HUES6 (cell line): ENCODE measurements at regions not wholly inside any gene's neighbourhood (a gene's known extent, or its start where the extent isn't known, plus 50 kb on each side); places are given as distances from the start of the nearest gene placed in this dataset.

Experiments
- H3K27ac ChIP-seq: 2 replicates; pipeline ENCODE4 v1.7.0; 2013; ENCODE audit warnings: low read depth, mild to moderate bottlenecking, low read length, inconsistent platforms
- H3K27me3 ChIP-seq: 2 replicates; pipeline ENCODE4 v1.6.1; 2013; ENCODE audit warnings: low read length; ENCODE audit not compliant: control insufficient read depth, insufficient read depth
- H3K36me3 ChIP-seq: 2 replicates; pipeline ENCODE4 v1.6.1; 2013; ENCODE audit warnings: low read length; ENCODE audit not compliant: control insufficient read depth, insufficient read depth
- H3K4me1 ChIP-seq: 2 replicates; pipeline ENCODE4 v1.6.1; 2013; ENCODE audit warnings: low read length; ENCODE audit not compliant: control insufficient read depth, insufficient read depth
- H3K4me3 ChIP-seq: 2 replicates; pipeline ENCODE4 v1.5.1; 2013; ENCODE audit warnings: low read depth, low read length
- H3K9ac ChIP-seq: one replicate; pipeline ENCODE4 v1.6.1; 2013; ENCODE audit warnings: mild to moderate bottlenecking, low read length
- H3K9me3 ChIP-seq: 2 replicates; pipeline ENCODE4 v1.6.1; 2013; ENCODE audit warnings: low read depth, low read length; ENCODE audit not compliant: control insufficient read depth, insufficient read depth

DNA sequence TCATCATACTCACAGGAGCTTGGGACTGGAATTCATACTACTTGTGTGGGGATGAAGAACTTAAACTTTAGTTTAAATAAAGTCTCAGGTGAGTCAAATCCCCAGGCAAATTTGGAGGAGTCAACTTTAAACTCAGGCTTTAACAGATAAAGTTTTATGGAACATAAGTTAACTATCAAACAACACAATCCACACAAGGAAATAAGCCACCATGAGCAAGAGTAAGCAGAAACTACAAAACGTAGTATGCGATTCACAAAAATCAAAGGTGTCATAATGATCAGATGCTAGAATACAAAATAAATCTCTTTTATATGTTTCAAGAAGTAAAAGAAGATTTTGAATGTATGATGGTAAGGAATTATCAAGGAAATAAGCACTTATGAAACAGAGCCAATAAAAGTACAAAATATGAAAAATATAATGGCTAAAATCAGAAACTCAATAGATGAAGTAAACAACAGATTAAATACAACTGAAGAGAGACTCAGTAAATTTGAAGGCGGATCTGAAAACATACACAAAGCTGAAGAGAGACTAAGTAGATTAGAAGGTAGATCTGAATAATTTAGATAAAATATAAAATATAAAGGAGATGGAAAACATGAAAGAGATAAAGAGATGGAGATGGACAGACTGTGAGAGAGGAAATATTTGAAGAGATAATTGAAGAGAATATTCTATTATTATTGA, 97.5 kb upstream of the TWIST2 start:
- no peak overlapping the region for H3K9ac ChIP-seq
- no peak overlapping the region for H3K4me3 ChIP-seq
- no peaks in the 10 kb centered on the region for H3K9me3 ChIP-seq
- no peaks in the 10 kb centered on the region for H3K4me1 ChIP-seq
- H3K27ac ChIP-seq, result no peak overlapping the region
- no peaks in the 10 kb centered on the region for H3K36me3 ChIP-seq
- H3K27me3 ChIP-seq, result peaks cover 5% of the 10 kb centered on the region; the same call in 1 of the 2 replicates

DNA sequence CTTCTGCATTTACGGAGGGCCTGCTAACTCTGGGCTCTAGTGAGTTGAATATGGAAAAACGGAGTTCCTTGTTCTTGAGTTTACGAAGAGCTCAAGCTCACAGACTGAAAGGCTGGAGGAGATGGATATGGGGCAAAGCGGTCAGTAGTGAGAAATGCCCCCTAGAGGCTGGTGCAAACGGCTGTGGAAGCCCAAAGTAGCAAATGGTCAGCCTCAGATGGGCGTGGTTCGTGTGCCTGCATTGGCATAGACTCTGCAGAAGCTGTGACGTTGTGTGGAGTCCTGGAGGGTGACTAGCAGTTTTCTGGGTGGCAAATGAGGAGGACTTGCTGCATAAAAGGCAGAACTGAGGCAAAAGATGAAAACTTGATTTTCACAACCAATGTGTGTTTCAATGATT, 93.6 kb upstream of the TWIST2 start:
- H3K9ac ChIP-seq, result no peak overlapping the region
- no peak overlapping the region for H3K27ac ChIP-seq
- no peak overlapping the region for H3K4me3 ChIP-seq
- H3K27me3 ChIP-seq, result peaks cover 3% of the 10 kb centered on the region; the same call in 1 of the 2 replicates
- H3K9me3 ChIP-seq, result no peaks in the 10 kb centered on the region
- no peaks in the 10 kb centered on the region for H3K4me1 ChIP-seq
- no peaks in the 10 kb centered on the region for H3K36me3 ChIP-seq

DNA sequence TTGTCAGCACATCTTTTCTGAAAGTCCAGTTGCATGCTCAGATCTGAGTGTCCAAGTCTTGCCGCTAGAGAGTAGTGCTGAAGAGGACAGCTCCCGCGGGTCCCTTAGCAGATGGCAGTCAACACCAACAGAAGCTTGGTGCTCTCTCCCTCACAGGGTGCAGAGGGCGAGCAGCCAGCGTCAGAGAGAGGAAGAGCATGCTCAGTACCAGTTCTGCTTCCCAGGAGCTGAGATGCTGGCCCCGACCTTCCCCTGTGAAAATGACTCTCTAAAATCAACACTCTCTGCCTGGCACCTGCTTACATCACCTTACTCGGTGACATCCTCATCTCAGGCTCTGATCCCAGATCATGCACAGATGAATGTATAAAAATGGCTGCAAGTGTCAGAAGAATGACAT, 86.0 kb upstream of the TWIST2 start:
- Histone ChIP-seq H3K4me3 (no peak overlapping the region), H3K36me3 (no peaks in the 10 kb centered on the region), H3K27ac (no peak overlapping the region), H3K27me3 (peaks cover 25% of the 10 kb centered on the region; the same call in 1 of the 2 replicates), H3K4me1 (no peaks in the 10 kb centered on the region), H3K9me3 (no peaks in the 10 kb centered on the region), H3K9ac (no peak overlapping the region)

DNA sequence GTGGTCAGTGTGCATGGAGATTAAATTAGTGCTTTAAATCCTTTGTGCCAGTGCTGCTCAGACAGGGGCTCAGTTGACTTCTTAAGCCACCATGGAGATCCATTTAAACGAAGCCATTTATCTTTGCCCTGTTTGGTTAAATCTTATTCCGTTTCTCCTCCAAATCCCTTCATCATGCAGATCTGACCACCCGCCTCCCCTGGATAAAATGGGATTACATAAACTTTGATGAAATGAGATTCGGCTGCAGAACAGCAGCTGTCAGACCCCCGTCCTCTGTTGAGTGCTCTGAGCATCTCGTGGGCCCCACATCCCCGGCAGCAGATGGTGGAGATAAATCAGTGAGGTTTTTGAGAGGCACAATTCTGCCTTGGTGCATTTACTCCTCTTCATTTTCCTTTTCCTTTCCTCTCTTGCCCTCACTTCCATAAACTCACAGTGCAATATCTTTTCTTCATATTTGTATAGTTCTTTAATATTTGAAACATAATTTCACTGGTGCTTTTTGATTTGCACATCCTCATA, 84.4 kb upstream of the TWIST2 start:
- Histone ChIP-seq H3K9ac (no peak overlapping the region), H3K36me3 (no peaks in the 10 kb centered on the region), H3K4me3 (no peak overlapping the region), H3K27ac (no peak overlapping the region), H3K27me3 (peaks cover 41% of the 10 kb centered on the region), H3K4me1 (no peaks in the 10 kb centered on the region), H3K9me3 (no peaks in the 10 kb centered on the region)

DNA sequence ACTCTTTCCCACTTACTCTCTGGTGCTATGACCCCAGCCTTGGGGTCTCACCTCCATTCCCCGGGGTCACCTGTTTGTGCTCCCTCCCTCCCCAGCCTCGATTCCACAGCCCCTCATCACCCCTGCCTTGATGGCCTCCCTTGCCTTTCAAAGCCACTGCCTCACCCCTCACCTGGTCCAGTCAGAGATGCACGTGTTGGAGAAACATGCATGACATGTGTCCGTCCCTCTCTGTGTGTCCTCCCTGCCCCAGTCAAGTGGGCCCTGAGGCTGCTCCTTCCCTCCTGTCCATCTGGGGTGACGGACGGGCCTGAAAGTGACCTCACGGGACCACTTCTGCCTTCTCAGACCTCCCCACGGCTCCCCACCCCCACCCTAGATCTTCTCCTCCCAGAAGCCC, 82.3 kb upstream of the TWIST2 start:
- Histone ChIP-seq H3K36me3 (no peaks in the 10 kb centered on the region), H3K4me3 (no peak overlapping the region), H3K4me1 (no peaks in the 10 kb centered on the region), H3K9me3 (no peaks in the 10 kb centered on the region), H3K27me3 (peaks cover 49% of the 10 kb centered on the region), H3K27ac (no peak overlapping the region), H3K9ac (no peak overlapping the region)

DNA sequence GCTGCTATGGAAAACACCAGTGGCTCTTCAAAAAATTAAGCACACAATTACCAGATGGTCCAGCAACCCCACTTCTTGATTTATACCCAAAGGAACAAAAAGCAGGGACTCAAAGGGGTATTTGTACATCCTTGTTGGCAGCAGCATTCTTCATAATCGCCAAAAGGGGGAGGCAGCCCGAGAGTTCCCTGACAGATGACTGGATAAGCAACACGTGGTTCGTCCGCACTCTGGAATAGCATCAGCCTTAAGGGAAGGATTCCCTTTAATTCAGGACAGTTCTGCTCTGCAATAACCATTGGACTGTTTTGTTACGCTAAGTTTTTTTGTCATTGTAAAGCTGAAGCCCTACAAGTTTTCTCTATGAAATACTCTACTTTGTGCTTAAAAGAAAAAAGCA, 76.7 kb upstream of the TWIST2 start:
- Histone ChIP-seq H3K27ac (no peak overlapping the region), H3K27me3 (peaks cover 50% of the 10 kb centered on the region), H3K9me3 (no peaks in the 10 kb centered on the region), H3K9ac (no peak overlapping the region), H3K4me3 (no peak overlapping the region), H3K4me1 (no peaks in the 10 kb centered on the region), H3K36me3 (no peaks in the 10 kb centered on the region)

DNA sequence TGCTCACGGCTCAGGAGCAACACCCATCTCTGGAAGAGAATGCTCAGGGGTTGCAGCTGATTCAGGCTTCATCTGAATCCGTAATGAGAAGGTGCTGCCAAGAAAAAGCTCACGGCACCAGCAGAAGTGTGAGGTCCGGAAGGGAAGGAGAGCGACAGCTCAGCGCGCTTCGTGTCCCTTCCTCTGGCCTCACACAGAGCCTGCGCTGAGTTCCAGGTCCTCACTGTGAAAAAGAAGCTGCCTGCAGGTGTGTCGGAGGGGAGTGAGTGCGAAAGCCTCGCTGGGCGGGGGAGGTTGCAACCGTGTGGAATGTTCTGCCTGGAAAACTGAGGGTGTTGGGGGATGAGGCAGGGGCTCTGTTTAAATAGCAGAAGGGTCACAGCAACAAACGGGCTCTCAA, 76.2 kb upstream of the TWIST2 start:
- Histone ChIP-seq H3K27me3 (peaks cover 46% of the 10 kb centered on the region), H3K9me3 (no peaks in the 10 kb centered on the region), H3K36me3 (no peaks in the 10 kb centered on the region), H3K27ac (no peak overlapping the region), H3K4me3 (no peak overlapping the region), H3K9ac (no peak overlapping the region), H3K4me1 (no peaks in the 10 kb centered on the region)

DNA sequence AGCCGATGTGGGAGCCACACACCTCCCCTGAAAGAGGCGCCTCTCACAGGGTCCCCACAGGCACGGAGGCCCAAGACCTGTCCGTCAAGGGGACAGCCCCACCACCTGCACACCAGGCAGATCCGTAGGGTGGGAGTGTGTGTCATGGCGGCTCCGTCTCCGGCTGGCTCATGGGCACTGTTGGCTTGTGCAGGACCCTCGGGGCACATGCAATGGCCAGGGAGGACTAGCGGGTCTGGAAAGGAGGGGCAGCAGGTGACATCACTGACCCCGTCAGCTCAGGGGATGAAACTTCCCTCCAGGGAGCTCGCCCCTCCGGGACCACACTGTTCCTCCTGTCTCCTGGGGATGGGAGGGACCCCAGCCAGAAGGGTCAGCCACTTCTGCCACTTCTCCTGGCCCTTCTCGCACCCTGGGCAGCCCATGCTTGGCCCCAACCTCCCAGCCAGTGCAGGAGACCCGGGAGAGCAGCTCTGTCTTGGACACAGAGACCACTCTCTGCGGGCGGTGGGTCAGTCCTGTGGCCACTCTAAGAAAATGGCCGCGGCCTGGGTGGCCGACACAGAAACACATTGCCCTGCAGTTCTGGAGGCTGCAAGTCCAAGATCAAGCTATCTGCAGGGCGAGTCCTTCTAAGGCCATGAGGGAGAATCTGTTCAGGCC, 75.1 kb upstream of the TWIST2 start:
- H3K27me3 ChIP-seq, result peaks cover 34% of the 10 kb centered on the region
- H3K9ac ChIP-seq, result no peak overlapping the region
- H3K4me3 ChIP-seq, result no peak overlapping the region
- H3K36me3 ChIP-seq, result no peaks in the 10 kb centered on the region
- H3K27ac ChIP-seq, result no peak overlapping the region
- no peaks in the 10 kb centered on the region for H3K4me1 ChIP-seq
- no peaks in the 10 kb centered on the region for H3K9me3 ChIP-seq

DNA sequence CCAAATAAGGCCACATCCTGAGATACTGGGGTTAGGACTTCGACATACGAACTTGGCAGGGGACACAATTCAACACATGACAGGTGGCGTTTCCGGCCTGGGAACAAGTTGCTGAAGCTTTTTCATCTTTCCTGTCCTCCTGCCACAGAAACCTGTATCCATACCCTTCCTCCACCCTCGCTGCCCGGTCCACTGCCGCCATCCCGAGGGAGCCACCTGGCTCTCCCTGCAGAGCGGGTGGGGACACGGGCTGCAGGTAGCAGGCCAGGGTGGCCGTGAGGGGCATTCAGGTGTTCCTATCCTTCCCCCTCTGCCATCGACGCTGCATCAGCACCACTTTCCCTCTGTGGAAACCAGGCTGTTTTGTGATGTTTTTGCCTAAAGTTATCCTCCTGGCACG, 74.4 kb upstream of the TWIST2 start:
- Histone ChIP-seq H3K4me1 (no peaks in the 10 kb centered on the region), H3K9me3 (no peaks in the 10 kb centered on the region), H3K36me3 (no peaks in the 10 kb centered on the region), H3K27me3 (peaks cover 28% of the 10 kb centered on the region), H3K4me3 (no peak overlapping the region), H3K27ac (no peak overlapping the region), H3K9ac (no peak overlapping the region)

DNA sequence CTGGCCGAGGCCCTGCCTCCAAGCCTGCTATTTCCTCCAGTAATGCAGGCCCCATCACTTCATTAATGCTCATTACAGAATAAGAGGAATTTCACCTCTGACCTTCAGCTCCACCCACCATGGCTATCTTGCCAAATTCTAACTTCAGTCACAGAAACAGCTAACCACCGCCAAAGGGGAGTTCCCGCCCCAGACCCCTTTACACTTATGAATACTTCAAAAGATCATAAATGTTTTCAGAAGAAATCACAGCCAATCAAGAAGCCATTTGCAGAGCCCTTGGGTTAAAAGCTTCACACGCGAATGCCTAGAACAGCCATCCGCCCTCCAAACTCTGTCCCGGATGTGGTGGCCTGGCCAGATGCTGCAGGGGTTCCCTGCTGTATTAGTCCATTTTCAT, 73.8 kb upstream of the TWIST2 start:
- Histone ChIP-seq H3K4me1 (no peaks in the 10 kb centered on the region), H3K27ac (no peak overlapping the region), H3K9me3 (no peaks in the 10 kb centered on the region), H3K9ac (no peak overlapping the region), H3K36me3 (no peaks in the 10 kb centered on the region), H3K4me3 (no peak overlapping the region), H3K27me3 (peaks cover 22% of the 10 kb centered on the region)

DNA sequence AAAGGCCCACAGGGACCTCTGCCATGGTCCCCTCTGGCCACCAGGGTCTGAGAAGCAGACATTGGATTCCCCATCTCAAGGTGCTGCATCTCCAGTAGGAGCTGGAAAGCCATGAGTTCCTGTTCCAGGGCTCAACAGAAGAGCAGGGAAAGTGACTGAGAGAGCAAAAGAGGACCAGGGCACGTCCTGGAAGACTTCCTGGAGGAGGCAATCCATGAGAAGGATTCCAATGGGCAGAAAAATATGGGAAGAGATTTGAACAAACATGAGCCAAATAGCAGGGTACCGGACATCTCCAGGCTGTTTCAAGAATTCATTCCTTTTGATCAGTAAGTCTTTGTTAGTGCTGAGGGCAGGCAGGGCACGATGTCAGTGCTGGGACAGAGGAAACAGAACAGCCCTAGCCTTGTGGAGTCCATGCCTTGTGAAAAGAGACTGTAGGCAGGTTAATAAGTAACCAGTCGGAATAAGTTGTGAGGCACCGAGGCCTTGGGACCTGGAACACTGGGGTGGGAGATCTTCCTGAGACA, 72.8 kb upstream of the TWIST2 start:
- Histone ChIP-seq H3K36me3 (no peaks in the 10 kb centered on the region), H3K27me3 (peaks cover 22% of the 10 kb centered on the region), H3K27ac (no peak overlapping the region), H3K9me3 (no peaks in the 10 kb centered on the region), H3K9ac (no peak overlapping the region), H3K4me1 (no peaks in the 10 kb centered on the region), H3K4me3 (no peak overlapping the region)
